ENCODE measurements at regions not wholly inside any gene's neighbourhood (a gene's known extent, or its start where the extent isn't known, plus 50 kb on each side); places are given as distances from the start of the nearest gene placed in this dataset.

DNA sequence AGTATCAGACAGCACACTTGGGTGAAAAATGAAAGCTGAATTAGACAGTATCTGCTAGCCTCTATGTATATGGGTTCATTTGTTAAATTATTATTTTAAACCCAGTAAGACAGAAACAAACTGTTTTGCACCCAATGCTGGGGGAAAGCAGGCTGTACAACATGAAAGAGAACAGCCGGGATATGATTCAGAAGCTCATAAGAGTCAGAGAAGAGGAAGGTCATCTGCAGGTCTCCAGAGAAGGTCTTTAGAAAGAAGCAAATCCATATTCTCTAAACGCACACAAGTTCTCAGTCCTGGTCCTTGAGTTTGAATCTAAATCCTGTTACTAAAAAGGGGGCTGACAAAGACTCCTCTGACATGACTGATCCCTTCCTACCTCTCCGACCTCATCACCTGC is 155.1 kb downstream of the SIPA1L2 start:
- CTCF ChIA-PET, result interaction anchor here (1.2 kb wide), 1 partner anchor 609 kb away, joined by 9 read pairs; no protein-coding TSS in a partner anchor
- TF ChIP-seq, protein P1, sequence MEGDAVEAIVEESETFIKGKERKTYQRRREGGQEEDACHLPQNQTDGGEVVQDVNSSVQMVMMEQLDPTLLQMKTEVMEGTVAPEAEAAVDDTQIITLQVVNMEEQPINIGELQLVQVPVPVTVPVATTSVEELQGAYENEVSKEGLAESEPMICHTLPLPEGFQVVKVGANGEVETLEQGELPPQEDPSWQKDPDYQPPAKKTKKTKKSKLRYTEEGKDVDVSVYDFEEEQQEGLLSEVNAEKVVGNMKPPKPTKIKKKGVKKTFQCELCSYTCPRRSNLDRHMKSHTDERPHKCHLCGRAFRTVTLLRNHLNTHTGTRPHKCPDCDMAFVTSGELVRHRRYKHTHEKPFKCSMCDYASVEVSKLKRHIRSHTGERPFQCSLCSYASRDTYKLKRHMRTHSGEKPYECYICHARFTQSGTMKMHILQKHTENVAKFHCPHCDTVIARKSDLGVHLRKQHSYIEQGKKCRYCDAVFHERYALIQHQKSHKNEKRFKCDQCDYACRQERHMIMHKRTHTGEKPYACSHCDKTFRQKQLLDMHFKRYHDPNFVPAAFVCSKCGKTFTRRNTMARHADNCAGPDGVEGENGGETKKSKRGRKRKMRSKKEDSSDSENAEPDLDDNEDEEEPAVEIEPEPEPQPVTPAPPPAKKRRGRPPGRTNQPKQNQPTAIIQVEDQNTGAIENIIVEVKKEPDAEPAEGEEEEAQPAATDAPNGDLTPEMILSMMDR (IDR thresholded peaks at IDR 0.05; ENCODE audit: unreplicated experiment), result no peak
- Mint-ChIP-seq H3K9me3 (ENCODE audit: unreplicated experiment) (no peaks in the 10 kb centered on the region), H3K4me1 (ENCODE audit: insufficient read depth, unreplicated experiment) (peaks cover 50% of the 10 kb centered on the region), H3K27ac (ENCODE audit: low read depth, unreplicated experiment) (no peak overlapping the region), H3K36me3 (ENCODE audit: insufficient read depth, unreplicated experiment) (peaks cover 29% of the 10 kb centered on the region), H3K27me3 (ENCODE audit: insufficient read depth, unreplicated experiment) (no peaks in the 10 kb centered on the region), H3K4me3 (ENCODE audit: unreplicated experiment) (no peak overlapping the region)
- intact Hi-C loops (cut with micrococcal nuclease), result no loop called here
- POLR2A ChIA-PET, result interaction anchor here (1.1 kb wide), 1 partner anchor 12 kb away, joined by 3 read pairs; no protein-coding TSS in a partner anchor
- no peak for DNase-seq (ENCODE audit: unreplicated experiment)
- BruUV-seq (replicated peaks), result no TSS peak

DNA sequence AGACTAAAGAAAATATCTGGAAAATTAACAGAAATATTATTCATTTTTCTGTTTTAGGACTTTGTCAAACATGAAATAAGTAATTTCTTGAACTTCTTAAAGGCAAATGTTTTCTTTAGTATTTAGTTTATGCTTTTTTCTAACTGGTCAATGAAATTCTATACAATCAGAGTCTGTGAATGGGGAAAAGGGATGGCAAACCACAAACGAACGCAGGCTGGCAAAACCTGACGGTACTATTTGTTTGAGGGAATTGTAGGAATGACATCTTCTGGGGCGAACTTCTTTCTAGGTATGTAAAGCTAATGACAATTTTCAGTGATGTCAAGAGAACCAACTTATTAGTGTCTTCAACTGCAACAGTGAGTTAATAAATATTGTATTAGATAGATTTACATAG is 156.0 kb downstream of the SIPA1L2 start:
- ChIA-PET POLR2A (interaction anchor here (0.6 to 1.1 kb wide), 2 partner anchors 13 to 186 kb away, joined by 3 read pairs; no protein-coding TSS in a partner anchor), CTCF (interaction anchor here (0.6 kb wide), 1 partner anchor 344 kb away, joined by 3 read pairs; no protein-coding TSS in a partner anchor)
- no peak for DNase-seq (ENCODE audit: unreplicated experiment)
- H3K4me1 Mint-ChIP-seq (ENCODE audit: insufficient read depth, unreplicated experiment), result peaks cover 50% of the 10 kb centered on the region
- no peak overlapping the region for H3K27ac Mint-ChIP-seq (ENCODE audit: low read depth, unreplicated experiment)
- TF ChIP-seq, protein P1 (IDR thresholded peaks at IDR 0.05; ENCODE audit: unreplicated experiment), result no peak
- no peak overlapping the region for H3K4me3 Mint-ChIP-seq (ENCODE audit: unreplicated experiment)
- peaks cover 29% of the 10 kb centered on the region for H3K36me3 Mint-ChIP-seq (ENCODE audit: insufficient read depth, unreplicated experiment)
- intact Hi-C loops (cut with micrococcal nuclease), result no loop called here
- H3K27me3 Mint-ChIP-seq (ENCODE audit: insufficient read depth, unreplicated experiment), result no peaks in the 10 kb centered on the region
- no TSS peak for BruUV-seq (replicated peaks)
- no peaks in the 10 kb centered on the region for H3K9me3 Mint-ChIP-seq (ENCODE audit: unreplicated experiment)

DNA sequence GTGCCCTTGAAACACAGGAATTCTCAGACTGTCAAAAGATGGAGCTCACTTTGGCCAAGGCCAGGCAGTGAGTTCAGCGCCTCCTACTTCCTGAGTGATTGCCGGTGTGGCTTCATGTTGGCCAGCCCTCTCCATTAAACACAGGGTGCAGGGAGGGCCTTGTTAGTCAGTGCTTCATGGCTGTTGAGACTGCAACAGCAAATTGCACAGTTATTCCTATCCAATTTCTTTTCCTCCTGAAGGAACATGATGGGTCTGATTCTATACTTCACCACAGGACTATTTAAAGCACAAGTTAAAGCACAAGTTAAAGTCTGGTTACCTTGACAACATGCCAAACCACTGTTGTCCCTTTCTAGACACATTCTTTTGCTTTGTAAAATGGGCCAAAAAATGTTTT is 156.6 kb downstream of the SIPA1L2 start:
- peaks cover 50% of the 10 kb centered on the region for H3K4me1 Mint-ChIP-seq (ENCODE audit: insufficient read depth, unreplicated experiment)
- peaks cover 29% of the 10 kb centered on the region for H3K36me3 Mint-ChIP-seq (ENCODE audit: insufficient read depth, unreplicated experiment)
- no peak overlapping the region for H3K4me3 Mint-ChIP-seq (ENCODE audit: unreplicated experiment)
- intact Hi-C loops (cut with micrococcal nuclease), result no loop called here
- CTCF ChIA-PET, result interaction anchor here (0.6 kb wide), 2 partner anchors 154 to 343 kb away, joined by 3 read pairs; no protein-coding TSS in a partner anchor
- H3K27ac Mint-ChIP-seq (ENCODE audit: low read depth, unreplicated experiment), result no peak overlapping the region
- POLR2A ChIA-PET, result interaction anchor here (1.1 kb wide), 1 partner anchor 13 kb away, joined by 3 read pairs; no protein-coding TSS in a partner anchor
- H3K27me3 Mint-ChIP-seq (ENCODE audit: insufficient read depth, unreplicated experiment), result no peaks in the 10 kb centered on the region
- DNase-seq (ENCODE audit: unreplicated experiment), result peak; percentile 56
- TF ChIP-seq, protein P1 (IDR thresholded peaks at IDR 0.05; ENCODE audit: unreplicated experiment), result no peak
- BruUV-seq (replicated peaks), result no TSS peak
- no peaks in the 10 kb centered on the region for H3K9me3 Mint-ChIP-seq (ENCODE audit: unreplicated experiment)

DNA sequence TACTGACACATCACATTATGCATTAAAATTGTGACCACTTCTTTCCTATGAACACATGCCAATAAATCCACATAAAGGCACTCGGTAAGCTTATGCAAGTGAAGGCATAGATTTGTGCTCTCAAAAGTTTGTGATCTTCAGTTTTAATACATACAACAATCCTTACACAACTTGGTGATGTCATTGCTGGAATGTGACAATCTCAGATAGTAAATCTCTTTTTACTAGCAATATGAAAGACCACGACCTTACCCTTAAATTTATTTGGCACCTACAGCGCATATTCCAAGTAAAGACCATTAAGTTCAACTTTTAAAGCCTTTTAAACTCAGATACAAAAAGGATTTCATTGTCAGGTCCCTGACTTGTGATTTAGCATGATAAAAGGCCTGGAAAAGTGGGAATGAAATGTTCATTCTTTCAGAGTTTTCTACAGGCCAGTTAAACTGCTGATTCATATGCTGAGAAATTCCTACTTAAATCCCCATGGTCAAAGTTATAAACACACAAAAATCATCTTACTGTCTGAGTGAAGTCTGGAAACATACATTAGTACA is 157.4 kb downstream of the SIPA1L2 start:
- Mint-ChIP-seq H3K9me3 (ENCODE audit: unreplicated experiment) (no peaks in the 10 kb centered on the region), H3K27me3 (ENCODE audit: insufficient read depth, unreplicated experiment) (no peaks in the 10 kb centered on the region), H3K27ac (ENCODE audit: low read depth, unreplicated experiment) (no peak overlapping the region), H3K4me1 (ENCODE audit: insufficient read depth, unreplicated experiment) (peaks cover 42% of the 10 kb centered on the region), H3K4me3 (ENCODE audit: unreplicated experiment) (no peak overlapping the region), H3K36me3 (ENCODE audit: insufficient read depth, unreplicated experiment) (peaks cover 29% of the 10 kb centered on the region)
- ChIA-PET POLR2A (no interaction called here), CTCF (interaction anchor here (0.6 kb wide), 2 partner anchors 155 to 754 kb away, joined by 3 to 5 read pairs; no protein-coding TSS in a partner anchor)
- intact Hi-C loops (cut with micrococcal nuclease), result no loop called here
- no peak for DNase-seq (ENCODE audit: unreplicated experiment)
- TF ChIP-seq, protein P1 (IDR thresholded peaks at IDR 0.05; ENCODE audit: unreplicated experiment), result no peak
- no TSS peak for BruUV-seq (replicated peaks)

Measured in MCF 10A (cell line).